ENCODE measurements at regions not wholly inside any gene's neighbourhood (a gene's known extent, or its start where the extent isn't known, plus 50 kb on each side); places are given as distances from the start of the nearest gene placed in this dataset.
"Not testable (repeated sequence)": the region's sequence is repeated elsewhere in the genome, so short reads cannot be mapped to it uniquely, and the experiment has no call there.

DNA sequence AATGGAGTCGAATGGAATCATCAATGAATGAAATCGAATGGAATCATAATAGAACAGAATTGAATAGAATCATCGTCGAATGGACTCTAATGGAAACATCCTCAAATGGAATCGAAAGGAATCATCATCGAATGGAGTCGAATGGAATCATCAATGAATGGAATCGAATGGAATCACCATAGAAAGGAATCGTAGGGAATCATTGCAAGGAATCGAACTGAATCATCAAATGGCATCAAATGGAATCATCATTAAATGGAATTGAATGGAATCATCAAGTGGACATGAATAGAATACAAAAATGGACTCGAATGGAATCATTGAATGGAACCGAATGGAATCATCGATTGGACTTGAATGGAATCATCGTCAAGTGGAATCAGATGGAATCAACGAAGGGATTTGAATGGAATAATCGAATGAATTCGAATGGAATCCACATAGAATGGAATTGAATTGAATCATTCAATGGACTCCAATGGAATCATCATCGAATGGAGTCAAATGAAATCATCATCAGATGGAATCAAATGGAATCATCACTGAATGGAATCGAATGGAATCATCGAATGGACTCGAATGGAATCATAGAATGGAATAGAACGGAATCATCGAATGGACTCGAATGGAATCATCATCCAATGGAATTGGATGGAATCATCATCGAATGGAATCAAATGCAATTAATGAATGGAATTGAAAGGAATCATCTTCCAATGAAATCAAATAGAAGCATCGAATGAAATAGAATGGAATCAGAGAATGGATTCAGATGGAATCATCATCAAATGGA lies 228.1 kb downstream of the SHCBP1 start:
- TF ChIP-seq, protein P1, sequence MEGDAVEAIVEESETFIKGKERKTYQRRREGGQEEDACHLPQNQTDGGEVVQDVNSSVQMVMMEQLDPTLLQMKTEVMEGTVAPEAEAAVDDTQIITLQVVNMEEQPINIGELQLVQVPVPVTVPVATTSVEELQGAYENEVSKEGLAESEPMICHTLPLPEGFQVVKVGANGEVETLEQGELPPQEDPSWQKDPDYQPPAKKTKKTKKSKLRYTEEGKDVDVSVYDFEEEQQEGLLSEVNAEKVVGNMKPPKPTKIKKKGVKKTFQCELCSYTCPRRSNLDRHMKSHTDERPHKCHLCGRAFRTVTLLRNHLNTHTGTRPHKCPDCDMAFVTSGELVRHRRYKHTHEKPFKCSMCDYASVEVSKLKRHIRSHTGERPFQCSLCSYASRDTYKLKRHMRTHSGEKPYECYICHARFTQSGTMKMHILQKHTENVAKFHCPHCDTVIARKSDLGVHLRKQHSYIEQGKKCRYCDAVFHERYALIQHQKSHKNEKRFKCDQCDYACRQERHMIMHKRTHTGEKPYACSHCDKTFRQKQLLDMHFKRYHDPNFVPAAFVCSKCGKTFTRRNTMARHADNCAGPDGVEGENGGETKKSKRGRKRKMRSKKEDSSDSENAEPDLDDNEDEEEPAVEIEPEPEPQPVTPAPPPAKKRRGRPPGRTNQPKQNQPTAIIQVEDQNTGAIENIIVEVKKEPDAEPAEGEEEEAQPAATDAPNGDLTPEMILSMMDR (IDR thresholded peaks at IDR 0.05; ENCODE audit: low read depth, low read length, poor library complexity, severe bottlenecking), result not testable (repeated sequence)
- TF ChIP-seq EZH2phosphoT487 (IDR thresholded peaks at IDR 0.05; ENCODE audit: borderline replicate concordance, low read length), result not testable (repeated sequence)
